ENCODE measurements at regions not wholly inside any gene's neighbourhood (a gene's known extent, or its start where the extent isn't known, plus 50 kb on each side); places are given as distances from the start of the nearest gene placed in this dataset.
A peak's percentile ranks its signal among the peaks of the same experiment; 100 is the strongest.

DNA sequence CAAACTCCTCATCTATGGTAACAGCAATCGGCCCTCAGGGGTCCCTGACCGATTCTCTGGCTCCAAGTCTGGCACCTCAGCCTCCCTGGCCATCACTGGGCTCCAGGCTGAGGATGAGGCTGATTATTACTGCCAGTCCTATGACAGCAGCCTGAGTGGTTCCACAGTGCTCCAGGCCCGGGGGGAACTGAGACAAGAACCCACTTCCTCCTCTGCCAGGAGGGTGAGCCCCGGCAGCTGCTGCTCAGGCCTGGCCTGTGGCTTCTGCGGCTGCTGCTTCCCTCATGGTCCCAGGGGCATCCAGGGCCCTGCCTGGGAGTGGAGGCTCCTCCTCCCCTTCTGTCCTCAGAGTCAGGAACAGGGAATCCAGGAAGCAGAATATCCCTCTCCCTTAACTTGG is 98.4 kb downstream of the ZNF280B start:
- no peaks in the 10 kb centered on the region for H3K4me1 ChIP-seq (ENCODE audit: insufficient read depth)
- peak in 1 of 5 donors; percentile 56 for DNase-seq
- intact Hi-C loops (cut with DNase I): no loop called here
- H3K4me3 ChIP-seq: no peak overlapping the region
- 39 to 43% (median 41%) methylated on average over 5 of the region's 5 CpGs for WGBS, 3 donors
- TF ChIP-seq EP300 (IDR thresholded peaks at IDR 0.05) (no peak), POLR2A (IDR thresholded peaks at IDR 0.05) (no peak)
- TF ChIP-seq, protein P1, sequence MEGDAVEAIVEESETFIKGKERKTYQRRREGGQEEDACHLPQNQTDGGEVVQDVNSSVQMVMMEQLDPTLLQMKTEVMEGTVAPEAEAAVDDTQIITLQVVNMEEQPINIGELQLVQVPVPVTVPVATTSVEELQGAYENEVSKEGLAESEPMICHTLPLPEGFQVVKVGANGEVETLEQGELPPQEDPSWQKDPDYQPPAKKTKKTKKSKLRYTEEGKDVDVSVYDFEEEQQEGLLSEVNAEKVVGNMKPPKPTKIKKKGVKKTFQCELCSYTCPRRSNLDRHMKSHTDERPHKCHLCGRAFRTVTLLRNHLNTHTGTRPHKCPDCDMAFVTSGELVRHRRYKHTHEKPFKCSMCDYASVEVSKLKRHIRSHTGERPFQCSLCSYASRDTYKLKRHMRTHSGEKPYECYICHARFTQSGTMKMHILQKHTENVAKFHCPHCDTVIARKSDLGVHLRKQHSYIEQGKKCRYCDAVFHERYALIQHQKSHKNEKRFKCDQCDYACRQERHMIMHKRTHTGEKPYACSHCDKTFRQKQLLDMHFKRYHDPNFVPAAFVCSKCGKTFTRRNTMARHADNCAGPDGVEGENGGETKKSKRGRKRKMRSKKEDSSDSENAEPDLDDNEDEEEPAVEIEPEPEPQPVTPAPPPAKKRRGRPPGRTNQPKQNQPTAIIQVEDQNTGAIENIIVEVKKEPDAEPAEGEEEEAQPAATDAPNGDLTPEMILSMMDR (IDR thresholded peaks at IDR 0.05): no peak
- no peaks in the 10 kb centered on the region for H3K36me3 ChIP-seq
- H3K27ac ChIP-seq: no peak overlapping the region
- H3K27me3 ChIP-seq: no peaks in the 10 kb centered on the region
- no peaks in the 10 kb centered on the region for H3K9me3 ChIP-seq

GRCh38 chr22:22410677-22411076 is 97.9 kb downstream of the ZNF280B start:
- TF ChIP-seq, protein P1 (IDR thresholded peaks at IDR 0.05): no peak
- TF ChIP-seq EP300 (IDR thresholded peaks at IDR 0.05) (no peak), POLR2A (IDR thresholded peaks at IDR 0.05) (no peak)
- no peak overlapping the region for H3K27ac ChIP-seq
- H3K27me3 ChIP-seq: no peaks in the 10 kb centered on the region
- no peak for DNase-seq
- no peaks in the 10 kb centered on the region for H3K36me3 ChIP-seq
- no peak overlapping the region for H3K4me3 ChIP-seq
- intact Hi-C loops (cut with DNase I): no loop called here
- WGBS, 3 donors: 63 to 70% (median 69%) methylated on average over 3 of the region's 3 CpGs
- H3K9me3 ChIP-seq: no peaks in the 10 kb centered on the region
- no peaks in the 10 kb centered on the region for H3K4me1 ChIP-seq (ENCODE audit: insufficient read depth)

DNA sequence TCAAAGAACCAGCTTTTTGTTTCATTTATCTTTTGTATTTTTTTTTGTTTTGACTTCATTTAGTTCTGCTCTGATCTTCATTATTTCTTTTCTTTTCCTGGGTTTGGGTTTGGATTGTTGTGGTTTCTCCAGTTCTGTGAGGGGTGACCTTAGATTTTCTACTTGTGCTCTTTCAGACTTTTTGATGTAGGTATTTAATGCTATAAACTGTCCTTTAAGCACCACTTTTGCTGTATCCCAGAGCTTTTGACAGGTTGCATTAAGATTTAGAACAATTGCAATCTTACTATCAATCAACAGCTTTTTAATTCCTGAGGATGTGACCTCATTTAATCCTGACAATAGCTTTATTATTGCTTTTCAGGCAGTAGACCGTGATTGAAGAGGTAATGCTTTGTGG is 94.3 kb downstream of the ZNF280B start:
- intact Hi-C loops (cut with DNase I): no loop called here
- H3K4me3 ChIP-seq: no peak overlapping the region
- H3K4me1 ChIP-seq (ENCODE audit: insufficient read depth): no peaks in the 10 kb centered on the region
- 72 to 78% (median 75%) methylated on average over 1 of the region's 1 CpG for WGBS, 3 donors
- DNase-seq: no peak
- no peaks in the 10 kb centered on the region for H3K36me3 ChIP-seq
- TF ChIP-seq POLR2A (IDR thresholded peaks at IDR 0.05) (no peak), EP300 (IDR thresholded peaks at IDR 0.05) (no peak)
- TF ChIP-seq, protein P1 (IDR thresholded peaks at IDR 0.05): no peak
- no peaks in the 10 kb centered on the region for H3K9me3 ChIP-seq
- no peaks in the 10 kb centered on the region for H3K27me3 ChIP-seq
- H3K27ac ChIP-seq: no peak overlapping the region

- Histone ChIP-seq H3K9me3 (no peaks in the 10 kb centered on the region), H3K4me3 (no peak overlapping the region), H3K27me3 (no peaks in the 10 kb centered on the region), H3K27ac (no peak overlapping the region), H3K36me3 (no peaks in the 10 kb centered on the region), H3K4me1 (ENCODE audit: insufficient read depth) (peaks cover under 1% of the 10 kb centered on the region)
- DNase-seq: no peak
- TF ChIP-seq EP300 (IDR thresholded peaks at IDR 0.05): no peak
- intact Hi-C loops (cut with DNase I): no loop called here
- WGBS, 3 donors: 81 to 83% (median 82%) methylated on average over 9 of the region's 9 CpGs
Observed at GRCh38 chr22:22417495-22418162, 90.9 kb downstream of the ZNF280B start.

- Histone ChIP-seq H3K27me3 (no peaks in the 10 kb centered on the region), H3K27ac (no peak overlapping the region), H3K4me3 (no peak overlapping the region), H3K9me3 (no peaks in the 10 kb centered on the region), H3K36me3 (no peaks in the 10 kb centered on the region), H3K4me1 (ENCODE audit: insufficient read depth) (peaks cover 3% of the 10 kb centered on the region)
- DNase-seq: no peak
- WGBS, 3 donors: 84 to 96% (median 84%) methylated on average over 2 of the region's 2 CpGs
- intact Hi-C loops (cut with DNase I): no loop called here
- TF ChIP-seq POLR2A (IDR thresholded peaks at IDR 0.05) (no peak), EP300 (IDR thresholded peaks at IDR 0.05) (no peak)
- TF ChIP-seq, protein P1 (IDR thresholded peaks at IDR 0.05): no peak
Observed at GRCh38 chr22:22418163-22418549, 90.4 kb downstream of the ZNF280B start.

Measured in ovary (tissue), 7 donors.